Endothelial cell of umbilical vein (primary cell): ENCODE measurements at regions not wholly inside any gene's neighbourhood (a gene's known extent, or its start where the extent isn't known, plus 50 kb on each side); places are given as distances from the start of the nearest gene placed in this dataset.

Experiments
- BruUV-seq: library from RNA; stranded (reverse); fragments of 400-500 nt; replicated peaks from 2 replicates; lab custom pipeline; 2021; lab: Mats Ljungman, UMichigan
- CTCF ChIA-PET: fragments of 300-600, 350-600 bp; sonication (Branson Sonifier 250); formaldehyde crosslinking; loops from one replicate; lab custom pipeline; 2021; ENCODE audit warnings: antibody characterized with exemption, inconsistent platforms; lab: Charles Lee
- POLR2A ChIA-PET: fragments of 300-600, 350-600 bp; sonication (Branson Sonifier 250); formaldehyde crosslinking; loops from one replicate; lab custom pipeline; 2021; ENCODE audit warnings: antibody characterized with exemption, inconsistent platforms; lab: Charles Lee
- DNase-seq: peaks from one replicate; pipeline ENCODE4 v3.0.0-alpha.2; 2011; ENCODE audit warnings: low read depth, low spot score
- FAIRE-seq: peaks from 2 replicates; lab custom pipeline; 2011; peaks lifted over from hg19 to GRCh38; lab: Jason Lieb, UNC
- H2AFZ ChIP-seq: 2 replicates; pipeline ENCODE4 v1.6.0; 2012; ENCODE audit warnings: low read depth, low read length, control low read depth, inconsistent platforms
- H3K27ac ChIP-seq: 2 replicates; pipeline ENCODE4 v1.5.1; 2011; ENCODE audit warnings: low read depth, mild to moderate bottlenecking, control low read depth, low read length, moderate library complexity; ENCODE audit not compliant: insufficient read depth
- H3K27me3 ChIP-seq, 2 experiments: 2 replicates each; pipeline versions ENCODE4 v1.6.0 to v1.6.1; 2011; ENCODE audit warnings: low read length in 2 of 2, mixed read lengths in 1 of 2; ENCODE audit not compliant: control insufficient read depth in 2 of 2, insufficient read depth in 2 of 2
- H3K36me3 ChIP-seq, 2 experiments: 2 replicates in 1 of 2; 3 replicates in 1 of 2; pipeline ENCODE4 v1.5.1; 2011; ENCODE audit warnings: low read length in 2 of 2, mild to moderate bottlenecking in 1 of 2, moderate library complexity in 1 of 2; ENCODE audit not compliant: control insufficient read depth in 2 of 2, insufficient read depth in 2 of 2; ENCODE audit errors: extremely low read depth in 1 of 2
- H3K4me1 ChIP-seq: 3 replicates; pipeline ENCODE4 v1.5.1; 2011; ENCODE audit warnings: mild to moderate bottlenecking, low read length; ENCODE audit not compliant: control insufficient read depth, insufficient read depth; ENCODE audit errors: extremely low read depth
- H3K4me2 ChIP-seq: 2 replicates; pipeline ENCODE4 v1.6.1; 2011; ENCODE audit warnings: low read length, control low read depth, mixed read lengths; ENCODE audit not compliant: insufficient read depth
- H3K4me3 ChIP-seq, 3 experiments: fragments of 200-600 bp in 1 of 3; sonication (generic), shearing (Covaris generic) in 1 of 3; replicated peaks in 1 of 3; 2 replicates each; pipeline ENCODE4 v1.5.1; 2011 to 2016; ENCODE audit warnings: control low read depth in 3 of 3, low read length in 3 of 3, mild to moderate bottlenecking in 2 of 3, inconsistent platforms in 1 of 3, low read depth in 1 of 3, moderate library complexity in 1 of 3; ENCODE audit not compliant: insufficient read depth in 1 of 3
- H3K79me2 ChIP-seq: 2 replicates; pipeline ENCODE4 v1.6.0; 2012; ENCODE audit warnings: low read length, inconsistent platforms; ENCODE audit not compliant: control insufficient read depth, insufficient read depth
- H3K9ac ChIP-seq: replicated peaks from 2 replicates; pipeline ENCODE3; 2011; ENCODE audit warnings: low read length, control low read depth; ENCODE audit not compliant: insufficient read depth; ENCODE audit errors: extremely low read depth
- H3K9me1 ChIP-seq: replicated peaks from 3 replicates; pipeline ENCODE4 v1.6.0; 2011; ENCODE audit warnings: mild to moderate bottlenecking, low read length; ENCODE audit not compliant: control insufficient read depth, insufficient read depth; ENCODE audit errors: extremely low read depth
- H3K9me3 ChIP-seq: replicated peaks from 2 replicates; pipeline ENCODE4 v1.5.1; 2012; ENCODE audit warnings: low read length, inconsistent platforms; ENCODE audit not compliant: control insufficient read depth, insufficient read depth
- H4K20me1 ChIP-seq: replicated peaks from 2 replicates; pipeline ENCODE3; 2011; ENCODE audit warnings: mild to moderate bottlenecking, low read length; ENCODE audit not compliant: control insufficient read depth, insufficient read depth; ENCODE audit errors: extremely low read depth
- EZH2 ChIP-seq: IDR thresholded peaks from 2 replicates; pipeline ENCODE4 v1.6.1; 2012; ENCODE audit warnings: borderline replicate concordance, low read depth, mild to moderate bottlenecking, moderate library complexity, low read length, inconsistent platforms; ENCODE audit not compliant: severe bottlenecking
- FOS ChIP-seq: IDR thresholded peaks from 2 replicates; pipeline ENCODE4 v1.6.1; 2011; ENCODE audit warnings: mild to moderate bottlenecking, low read length, moderate library complexity, borderline replicate concordance; ENCODE audit not compliant: insufficient read depth
- GATA2 ChIP-seq: IDR thresholded peaks from 2 replicates; pipeline ENCODE4 v1.7.0; 2011; ENCODE audit warnings: low read depth, mild to moderate bottlenecking, moderate library complexity, mixed read lengths, low read length; ENCODE audit not compliant: insufficient read length, insufficient read depth
- JUN ChIP-seq: IDR thresholded peaks from 2 replicates; pipeline ENCODE4 v1.6.1; 2011; ENCODE audit warnings: borderline replicate concordance, low read depth; ENCODE audit not compliant: insufficient read length, insufficient read depth
- MYC ChIP-seq: IDR thresholded peaks from one replicate; pipeline ENCODE4 v1.6.1; 2011; ENCODE audit warnings: mild to moderate bottlenecking, low read depth, low read length
- POLR2A ChIP-seq: IDR thresholded peaks from 2 replicates; pipeline ENCODE4 v1.6.1; 2012; ENCODE audit warnings: low read depth, mild to moderate bottlenecking, control low read depth, low read length
- POLR2AphosphoS5 ChIP-seq: IDR thresholded peaks from 2 replicates; pipeline ENCODE4 v1.6.1; 2012; ENCODE audit warnings: low read depth, mild to moderate bottlenecking, control low read depth, low read length, moderate library complexity; ENCODE audit not compliant: insufficient read depth
- dilution Hi-C: fragments of 300-500 bp; cut with MboI; formaldehyde crosslinking; loops from one replicate; pipeline ENCODE4 v1.15.0; 2019; ENCODE audit warnings: low sequenced_read_pairs; ENCODE audit not compliant: extremely low pct_ligation_motif_present
- intact Hi-C: fragments of 100-400 bp; cut with micrococcal nuclease; formaldehyde crosslinking; loops from one replicate; pipeline ENCODE4 v1.10.0; 2022
- TF ChIP-seq, protein P1 (sequence below): IDR thresholded peaks from 2 replicates; pipeline ENCODE4 v1.6.1; 2011; ENCODE audit not compliant: insufficient read depth, insufficient read length
- TF ChIP-seq, protein P2 (sequence below), 2 donors: IDR thresholded peaks; 1 replicate in 1 of 2; 2 replicates in 1 of 2; pipeline ENCODE4 v1.5.1; 2011; ENCODE audit warnings: low read length in 2 of 2, mild to moderate bottlenecking in 2 of 2, moderate library complexity in 2 of 2, control low read depth in 1 of 2, inconsistent platforms in 1 of 2, low read depth in 1 of 2; ENCODE audit not compliant: insufficient read depth in 1 of 2; ENCODE audit errors: extremely low read depth in 1 of 2

DNA sequence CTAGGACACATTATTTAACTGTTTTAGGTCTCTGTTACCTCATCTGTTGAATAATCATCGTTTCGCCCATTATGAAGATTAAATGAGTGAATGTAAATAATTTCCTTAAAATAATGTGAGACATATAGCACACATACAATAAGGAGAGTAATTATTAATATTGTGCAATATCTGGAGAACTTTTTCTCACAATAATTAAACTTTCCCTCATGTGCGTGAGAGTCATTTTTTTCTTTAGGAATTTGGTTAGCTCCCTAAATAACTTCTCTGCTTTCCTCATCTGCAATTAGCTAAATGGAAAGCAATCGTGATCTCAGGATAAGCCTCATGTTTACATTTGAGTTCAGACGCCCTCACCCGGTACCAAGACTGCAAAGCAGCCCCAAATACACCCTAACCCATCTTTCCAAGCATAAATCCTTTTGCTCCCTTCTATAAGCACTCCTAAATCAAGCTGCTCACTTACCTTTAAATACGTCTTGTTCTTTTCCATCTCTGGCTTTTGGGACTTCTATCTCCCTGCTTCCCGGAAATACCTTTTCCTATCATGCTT is 78.8 kb downstream of the MZT1 start:
- Histone ChIP-seq H3K9me1 (no peaks in the 10 kb centered on the region), H3K9ac (no peak overlapping the region), H4K20me1 (no peaks in the 10 kb centered on the region), H3K4me2 (no peak overlapping the region), H2AFZ (no peak overlapping the region), H3K4me1 (peaks cover 9% of the 10 kb centered on the region), H3K4me3 (no peak overlapping the region), H3K27ac (no peak overlapping the region), H3K36me3 (no peaks in the 10 kb centered on the region), H3K27me3 (peaks cover 30 to 65% of the 10 kb centered on the region in 2 experiments), H3K79me2 (no peaks in the 10 kb centered on the region), H3K9me3 (no peaks in the 10 kb centered on the region)
- intact Hi-C loops (no loop called here), dilution Hi-C loops (no loop called here)
- no peak for DNase-seq
- no TSS peak for BruUV-seq
- FAIRE-seq = no peak
- POLR2A ChIA-PET = no interaction called here
- CTCF ChIA-PET = interaction anchor here (0.8 to 1.5 kb wide), 3 partner anchors 13 to 49 kb away, joined by 3 to 6 read pairs (median 5); no protein-coding TSS in a partner anchor
- no peak for TF ChIP-seq POLR2AphosphoS5
- no peak for TF ChIP-seq MYC
- no peak for TF ChIP-seq EZH2
- no peak for TF ChIP-seq FOS
- no peak for TF ChIP-seq GATA2
- TF ChIP-seq, protein P1, sequence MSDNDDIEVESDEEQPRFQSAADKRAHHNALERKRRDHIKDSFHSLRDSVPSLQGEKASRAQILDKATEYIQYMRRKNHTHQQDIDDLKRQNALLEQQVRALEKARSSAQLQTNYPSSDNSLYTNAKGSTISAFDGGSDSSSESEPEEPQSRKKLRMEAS = no peak
- TF ChIP-seq POLR2A = no peak
- TF ChIP-seq JUN = no peak
- TF ChIP-seq, protein P2, sequence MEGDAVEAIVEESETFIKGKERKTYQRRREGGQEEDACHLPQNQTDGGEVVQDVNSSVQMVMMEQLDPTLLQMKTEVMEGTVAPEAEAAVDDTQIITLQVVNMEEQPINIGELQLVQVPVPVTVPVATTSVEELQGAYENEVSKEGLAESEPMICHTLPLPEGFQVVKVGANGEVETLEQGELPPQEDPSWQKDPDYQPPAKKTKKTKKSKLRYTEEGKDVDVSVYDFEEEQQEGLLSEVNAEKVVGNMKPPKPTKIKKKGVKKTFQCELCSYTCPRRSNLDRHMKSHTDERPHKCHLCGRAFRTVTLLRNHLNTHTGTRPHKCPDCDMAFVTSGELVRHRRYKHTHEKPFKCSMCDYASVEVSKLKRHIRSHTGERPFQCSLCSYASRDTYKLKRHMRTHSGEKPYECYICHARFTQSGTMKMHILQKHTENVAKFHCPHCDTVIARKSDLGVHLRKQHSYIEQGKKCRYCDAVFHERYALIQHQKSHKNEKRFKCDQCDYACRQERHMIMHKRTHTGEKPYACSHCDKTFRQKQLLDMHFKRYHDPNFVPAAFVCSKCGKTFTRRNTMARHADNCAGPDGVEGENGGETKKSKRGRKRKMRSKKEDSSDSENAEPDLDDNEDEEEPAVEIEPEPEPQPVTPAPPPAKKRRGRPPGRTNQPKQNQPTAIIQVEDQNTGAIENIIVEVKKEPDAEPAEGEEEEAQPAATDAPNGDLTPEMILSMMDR (IDR thresholded peaks at IDR 0.05; ENCODE audit: extremely low read depth in 1 of 2, insufficient read depth in 1 of 2, low read depth in 1 of 2, low read length in 2 of 2) = no peak
